ENCODE measurements at regions not wholly inside any gene's neighbourhood (a gene's known extent, or its start where the extent isn't known, plus 50 kb on each side); places are given as distances from the start of the nearest gene placed in this dataset.
A peak's percentile ranks its signal among the peaks of the same experiment; 100 is the strongest.

- Mint-ChIP-seq H3K4me1 (no peaks in the 10 kb centered on the region), H3K9me3 (peaks cover 0 to 2% (median 0%) of the 10 kb centered on the region in 7 donors), H3K36me3 (no peaks in the 10 kb centered on the region), H3K4me3 (no peak overlapping the region), H3K27ac (no peak overlapping the region), H3K27me3 (ENCODE audit: low read depth in 3 of 3) (peaks cover 0 to 5% (median 0%) of the 10 kb centered on the region in 3 donors)
- H3K4me2 ChIP-seq (replicated peaks; ENCODE audit: extremely low read depth, low read length, poor library complexity, severe bottlenecking), result no peak overlapping the region
- H3K4me1 ChIP-seq (ENCODE audit: control insufficient read depth in 1 of 2, insufficient read depth in 2 of 2, low read length in 2 of 2), result no peaks in the 10 kb centered on the region
- 80% methylated on average over 1 of the region's 4 CpGs for WGBS (ENCODE audit: insufficient coverage)
- H3K9ac ChIP-seq (ENCODE audit: insufficient read depth, low read length, poor library complexity, severe bottlenecking), result no peak overlapping the region
- no peaks in the 10 kb centered on the region for H3K36me3 ChIP-seq (replicated peaks in 1 of 2; ENCODE audit: control insufficient read depth in 1 of 2, insufficient read depth in 2 of 2, low read length in 2 of 2)
- H4K20me1 ChIP-seq (ENCODE audit: insufficient read depth, low read length), result no peaks in the 10 kb centered on the region
- no peak overlapping the region for H3K4me3 ChIP-seq (replicated peaks in 1 of 3; ENCODE audit: low read depth in 2 of 3, low read length in 3 of 3)
- TF ChIP-seq CTCF (IDR thresholded peaks at IDR 0.05), result no peak
- no peaks in the 10 kb centered on the region for H3K27me3 ChIP-seq (ENCODE audit: control insufficient read depth in 2 of 2, insufficient read depth in 2 of 2, low read length in 2 of 2)
- intact Hi-C loops (cut with micrococcal nuclease), result no loop called here
- H3K79me2 ChIP-seq (ENCODE audit: insufficient read depth, low read length), result no peaks in the 10 kb centered on the region
- H3K9me3 ChIP-seq (replicated peaks in 1 of 2; ENCODE audit: control insufficient read depth in 1 of 2, insufficient read depth in 1 of 2, low read length in 2 of 2), result no peaks in the 10 kb centered on the region
- no peak overlapping the region for H2AFZ ChIP-seq (ENCODE audit: insufficient read depth, low read depth, low read length, poor library complexity, severe bottlenecking)
- no peak overlapping the region for H3K27ac ChIP-seq (ENCODE audit: low read depth in 1 of 2, low read length in 2 of 2)
- no peak for DNase-seq
Measured at GRCh38 chr1:58422436-58422835, 124.1 kb downstream of the OMA1 start.

DNA sequence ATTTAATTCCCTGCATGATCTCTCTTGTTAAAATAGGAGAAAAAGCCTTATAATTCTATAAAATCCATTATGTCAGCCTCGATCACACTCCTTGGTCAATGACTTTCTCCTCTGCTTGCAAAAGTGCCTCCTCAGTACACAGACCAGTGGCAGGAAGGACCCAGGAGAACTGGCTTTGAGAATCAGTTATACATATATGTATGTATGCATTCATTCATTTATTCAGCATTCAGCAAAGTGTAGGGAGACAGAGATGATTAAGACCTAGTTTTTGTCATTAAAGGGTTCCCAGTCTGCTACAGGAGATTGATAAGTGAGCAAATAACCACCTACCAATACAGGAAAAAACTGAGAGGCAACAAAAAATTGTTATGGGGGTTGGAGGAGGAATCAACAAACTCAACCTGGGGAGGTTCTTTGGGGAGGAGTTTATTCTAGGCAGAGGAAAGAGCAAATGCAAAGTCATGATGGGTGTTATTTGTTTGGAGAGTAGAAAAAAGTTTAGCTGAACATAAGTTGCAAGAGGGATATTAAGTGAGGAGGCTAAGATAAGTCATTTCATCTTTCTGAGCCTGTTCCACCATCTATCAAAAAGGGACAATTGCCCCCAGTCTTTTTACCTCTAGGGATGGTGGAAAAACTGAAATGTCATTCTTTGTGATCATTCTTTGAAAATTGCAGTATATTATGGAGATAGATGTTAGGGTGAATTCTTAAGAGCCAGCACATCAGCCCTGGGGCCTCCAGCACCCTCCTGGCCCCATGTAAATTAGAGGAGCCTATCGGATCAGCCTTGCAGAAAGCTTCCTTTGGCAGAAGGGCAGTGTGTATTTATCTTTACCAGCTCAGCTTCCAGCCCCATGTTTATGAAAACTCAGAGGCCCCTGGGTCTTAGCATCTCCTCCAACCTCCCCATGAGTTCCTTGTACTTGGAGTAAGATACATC is 128.0 kb downstream of the OMA1 start:
- intact Hi-C loops (cut with micrococcal nuclease), result no loop called here
- no peaks in the 10 kb centered on the region for H3K4me1 Mint-ChIP-seq

More for the DNA sequence above, 128.0 kb downstream of the OMA1 start:
- WGBS (ENCODE audit: insufficient coverage), result no CpG with 5 or more reads among the region's 2 CpGs
- peaks cover 0 to 2% (median 0%) of the 10 kb centered on the region in 7 donors for H3K9me3 Mint-ChIP-seq
- H3K27ac Mint-ChIP-seq, result peak overlapping the region in 1 of 7 donors; percentile 16
- no peaks in the 10 kb centered on the region for H3K36me3 ChIP-seq (replicated peaks in 1 of 2; ENCODE audit: control insufficient read depth in 1 of 2, insufficient read depth in 2 of 2, low read length in 2 of 2)
- H3K9ac ChIP-seq (ENCODE audit: insufficient read depth, low read length, poor library complexity, severe bottlenecking), result no peak overlapping the region
- TF ChIP-seq CTCF (IDR thresholded peaks at IDR 0.05), result no peak
- peaks cover 0 to 1% (median 0%) of the 10 kb centered on the region in 3 donors for H3K27me3 Mint-ChIP-seq (ENCODE audit: low read depth in 3 of 3)
- no peaks in the 10 kb centered on the region for H3K79me2 ChIP-seq (ENCODE audit: insufficient read depth, low read length)
- H3K4me3 ChIP-seq (replicated peaks in 1 of 3; ENCODE audit: low read depth in 2 of 3, low read length in 3 of 3), result no peak overlapping the region
- H3K9me3 ChIP-seq (replicated peaks in 1 of 2; ENCODE audit: control insufficient read depth in 1 of 2, insufficient read depth in 1 of 2, low read length in 2 of 2), result no peaks in the 10 kb centered on the region
- no peaks in the 10 kb centered on the region for H3K27me3 ChIP-seq (ENCODE audit: control insufficient read depth in 2 of 2, insufficient read depth in 2 of 2, low read length in 2 of 2)
- no peak overlapping the region for H3K4me3 Mint-ChIP-seq
- no peak for DNase-seq
- H3K36me3 Mint-ChIP-seq, result no peaks in the 10 kb centered on the region
- no peak overlapping the region for H3K4me2 ChIP-seq (replicated peaks; ENCODE audit: extremely low read depth, low read length, poor library complexity, severe bottlenecking)
- no peak overlapping the region for H2AFZ ChIP-seq (ENCODE audit: insufficient read depth, low read depth, low read length, poor library complexity, severe bottlenecking)
- H3K27ac ChIP-seq (ENCODE audit: low read depth in 1 of 2, low read length in 2 of 2), result no peak overlapping the region
- H3K4me1 ChIP-seq (ENCODE audit: control insufficient read depth in 1 of 2, insufficient read depth in 2 of 2, low read length in 2 of 2), result no peaks in the 10 kb centered on the region
- H4K20me1 ChIP-seq (ENCODE audit: insufficient read depth, low read length), result no peaks in the 10 kb centered on the region
